Stimulated activated effector memory CD8-positive, alpha-beta T cell treated with anti-CD3 and anti-CD28 coated beads, Interleukin-12 subunit alpha, Interleukin-12 subunit beta, amount 100 ng/mL, for 72 hours (primary cell): ENCODE measurements at regions not wholly inside any gene's neighbourhood (a gene's known extent, or its start where the extent isn't known, plus 50 kb on each side); places are given as distances from the start of the nearest gene placed in this dataset.
"Not testable (repeated sequence)": the region's sequence is repeated elsewhere in the genome, so short reads cannot be mapped to it uniquely, and the experiment has no call there.

ENCODE experiments used
- ATAC-seq: fragments of 150-1000 bp; cut with Tn5 transposase; 2 replicates; pipeline ENCODE4 v1.10.0; 2021
- DNase-seq, 2 donors: peaks; one replicate each; pipeline ENCODE4 v3.0.0; 2021 to 2022; ENCODE audit warnings: low spot score in 2 of 2
- H3K27ac Mint-ChIP-seq: one replicate; pipeline ENCODE4 v1.8.0; 2022; ENCODE audit warnings: mild to moderate bottlenecking, mixed read lengths
- H3K36me3 Mint-ChIP-seq: one replicate; pipeline ENCODE4 v1.8.0; 2022; ENCODE audit warnings: mild to moderate bottlenecking, mixed read lengths
- H3K4me1 Mint-ChIP-seq: one replicate; pipeline ENCODE4 v1.8.0; 2022; ENCODE audit warnings: mixed read lengths
- H3K4me3 Mint-ChIP-seq: one replicate; pipeline ENCODE4 v1.8.0; 2022; ENCODE audit warnings: mild to moderate bottlenecking, mixed read lengths
- H3K9me3 Mint-ChIP-seq: one replicate; pipeline ENCODE4 v1.8.0; 2022; ENCODE audit warnings: mixed read lengths

- no peak overlapping the region for H3K27ac Mint-ChIP-seq
- H3K9me3 Mint-ChIP-seq, result peaks cover 13% of the 10 kb centered on the region
- no peak for DNase-seq
Observed at GRCh38 chr6:81979329-81979728, 226.8 kb upstream of the TENT5A start.

GRCh38 chr6:81978230-81978629 is 225.7 kb upstream of the TENT5A start:
- DNase-seq (no peak), ATAC-seq (no peak)
- no peak overlapping the region for H3K4me3 Mint-ChIP-seq
- H3K36me3 Mint-ChIP-seq, result no peaks in the 10 kb centered on the region
- peaks cover 13% of the 10 kb centered on the region for H3K9me3 Mint-ChIP-seq
- H3K4me1 Mint-ChIP-seq, result no peaks in the 10 kb centered on the region
- H3K27ac Mint-ChIP-seq, result no peak overlapping the region

More at GRCh38 chr6:81979329-81979728, 226.8 kb upstream of the TENT5A start:
- Mint-ChIP-seq H3K36me3 (no peaks in the 10 kb centered on the region), H3K4me3 (no peak overlapping the region), H3K4me1 (no peaks in the 10 kb centered on the region)
- ATAC-seq, result no peak

GRCh38 chr6:81977486-81977885 is 225.0 kb upstream of the TENT5A start:
- DNase-seq (no peak), ATAC-seq (no peak)
- no peaks in the 10 kb centered on the region for H3K36me3 Mint-ChIP-seq
- no peak overlapping the region for H3K27ac Mint-ChIP-seq
- H3K4me1 Mint-ChIP-seq, result no peaks in the 10 kb centered on the region
- H3K9me3 Mint-ChIP-seq, result peaks cover 17% of the 10 kb centered on the region
- H3K4me3 Mint-ChIP-seq, result no peak overlapping the region

- DNase-seq (no peak), ATAC-seq (no peak)
- H3K9me3 Mint-ChIP-seq, result peaks cover 10% of the 10 kb centered on the region
- no peaks in the 10 kb centered on the region for H3K4me1 Mint-ChIP-seq
- no peak overlapping the region for H3K4me3 Mint-ChIP-seq
- no peaks in the 10 kb centered on the region for H3K36me3 Mint-ChIP-seq
- no peak overlapping the region for H3K27ac Mint-ChIP-seq
Observed at GRCh38 chr6:81969814-81970213, 217.3 kb upstream of the TENT5A start.

GRCh38 chr6:81969011-81969410 is 216.5 kb upstream of the TENT5A start:
- H3K9me3 Mint-ChIP-seq, result peaks cover 10% of the 10 kb centered on the region
- H3K27ac Mint-ChIP-seq, result no peak overlapping the region
- no peaks in the 10 kb centered on the region for H3K36me3 Mint-ChIP-seq
- ATAC-seq, result no peak
- DNase-seq, result no peak
- H3K4me3 Mint-ChIP-seq, result no peak overlapping the region
- H3K4me1 Mint-ChIP-seq, result no peaks in the 10 kb centered on the region

- no peak for DNase-seq
- Mint-ChIP-seq H3K27ac (no peak overlapping the region), H3K4me1 (no peaks in the 10 kb centered on the region), H3K4me3 (no peak overlapping the region), H3K9me3 (peaks cover 5% of the 10 kb centered on the region), H3K36me3 (no peaks in the 10 kb centered on the region)
- no peak for ATAC-seq
Observed at GRCh38 chr6:81966968-81967367, 214.5 kb upstream of the TENT5A start.

GRCh38 chr6:81962198-81962597 is 209.7 kb upstream of the TENT5A start:
- H3K4me3 Mint-ChIP-seq, result no peak overlapping the region
- H3K4me1 Mint-ChIP-seq, result no peaks in the 10 kb centered on the region
- DNase-seq, result no peak

GRCh38 chr6:81950877-81951276 is 198.4 kb upstream of the TENT5A start:
- Mint-ChIP-seq H3K27ac (no peak overlapping the region), H3K9me3 (no peaks in the 10 kb centered on the region), H3K4me3 (no peak overlapping the region), H3K4me1 (no peaks in the 10 kb centered on the region), H3K36me3 (no peaks in the 10 kb centered on the region)
- DNase-seq (no peak), ATAC-seq (no peak)

More at GRCh38 chr6:81962198-81962597, 209.7 kb upstream of the TENT5A start:
- no peak for ATAC-seq
- Mint-ChIP-seq H3K36me3 (no peaks in the 10 kb centered on the region), H3K27ac (no peak overlapping the region), H3K9me3 (peaks cover 5% of the 10 kb centered on the region)

GRCh38 chr6:81948861-81949260 is 196.4 kb upstream of the TENT5A start:
- H3K4me1 Mint-ChIP-seq, result no peaks in the 10 kb centered on the region
- H3K9me3 Mint-ChIP-seq, result peaks cover 3% of the 10 kb centered on the region
- no peak for DNase-seq
- no peak for ATAC-seq
- no peak overlapping the region for H3K27ac Mint-ChIP-seq
- no peak overlapping the region for H3K4me3 Mint-ChIP-seq
- no peaks in the 10 kb centered on the region for H3K36me3 Mint-ChIP-seq

GRCh38 chr6:81948196-81948595 is 195.7 kb upstream of the TENT5A start:
- H3K27ac Mint-ChIP-seq, H3K36me3 Mint-ChIP-seq, H3K4me1 Mint-ChIP-seq, DNase-seq, H3K4me3 Mint-ChIP-seq, ATAC-seq, H3K9me3 Mint-ChIP-seq: not testable (repeated sequence)

GRCh38 chr6:81944661-81945060 is 192.2 kb upstream of the TENT5A start:
- H3K9me3 Mint-ChIP-seq, result peaks cover 3% of the 10 kb centered on the region
- H3K36me3 Mint-ChIP-seq, result no peaks in the 10 kb centered on the region
- H3K4me1 Mint-ChIP-seq, result no peaks in the 10 kb centered on the region
- DNase-seq (no peak), ATAC-seq (no peak)
- no peak overlapping the region for H3K4me3 Mint-ChIP-seq
- no peak overlapping the region for H3K27ac Mint-ChIP-seq

- not testable (repeated sequence) for H3K4me3 Mint-ChIP-seq, H3K9me3 Mint-ChIP-seq, H3K27ac Mint-ChIP-seq, H3K36me3 Mint-ChIP-seq, DNase-seq, ATAC-seq, H3K4me1 Mint-ChIP-seq
Observed at GRCh38 chr6:81942842-81943241, 190.4 kb upstream of the TENT5A start.

- no peak for ATAC-seq
Observed at GRCh38 chr6:81942067-81942370, 189.5 kb upstream of the TENT5A start.

GRCh38 chr6:81940451-81940985 is 188.0 kb upstream of the TENT5A start:
- no peaks in the 10 kb centered on the region for H3K4me1 Mint-ChIP-seq
- ATAC-seq (no peak), DNase-seq (no peak)
- H3K36me3 Mint-ChIP-seq, result no peaks in the 10 kb centered on the region
- H3K27ac Mint-ChIP-seq, result no peak overlapping the region
- H3K4me3 Mint-ChIP-seq, result no peak overlapping the region
- peaks cover 9% of the 10 kb centered on the region for H3K9me3 Mint-ChIP-seq

More at GRCh38 chr6:81942067-81942370, 189.5 kb upstream of the TENT5A start:
- H3K4me1 Mint-ChIP-seq, result no peaks in the 10 kb centered on the region
- H3K36me3 Mint-ChIP-seq, result no peaks in the 10 kb centered on the region
- H3K9me3 Mint-ChIP-seq, result peaks cover 6% of the 10 kb centered on the region
- H3K27ac Mint-ChIP-seq, result no peak overlapping the region
- H3K4me3 Mint-ChIP-seq, result no peak overlapping the region
- no peak for DNase-seq

- H3K36me3 Mint-ChIP-seq, result no peaks in the 10 kb centered on the region
- DNase-seq (no peak), ATAC-seq (no peak)
- H3K4me1 Mint-ChIP-seq, result no peaks in the 10 kb centered on the region
- H3K27ac Mint-ChIP-seq, result no peak overlapping the region
- H3K4me3 Mint-ChIP-seq, result no peak overlapping the region
- peaks cover 6% of the 10 kb centered on the region for H3K9me3 Mint-ChIP-seq
Observed at GRCh38 chr6:81939766-81940165, 187.3 kb upstream of the TENT5A start.

GRCh38 chr6:81938991-81939732 is 186.7 kb upstream of the TENT5A start:
- no peaks in the 10 kb centered on the region for H3K36me3 Mint-ChIP-seq
- no peak overlapping the region for H3K4me3 Mint-ChIP-seq
- no peak overlapping the region for H3K27ac Mint-ChIP-seq
- no peak for ATAC-seq
- peaks cover 6% of the 10 kb centered on the region for H3K9me3 Mint-ChIP-seq
- no peak for DNase-seq
- no peaks in the 10 kb centered on the region for H3K4me1 Mint-ChIP-seq
